H1 (cell line): ENCODE measurements at regions not wholly inside any gene's neighbourhood (a gene's known extent, or its start where the extent isn't known, plus 50 kb on each side); places are given as distances from the start of the nearest gene placed in this dataset.

ENCODE experiments used
- CTCF ChIA-PET: fragments of 300-600 bp; sonication (Branson Sonifier 250); formaldehyde crosslinking; loops from one replicate; lab custom pipeline; 2021; ENCODE audit not compliant: partially characterized antibody; lab: Charles Lee
- POLR2A ChIA-PET: fragments of 300-600 bp; sonication (Branson Sonifier 250); formaldehyde crosslinking; loops from one replicate; lab custom pipeline; 2021; ENCODE audit warnings: inconsistent platforms; ENCODE audit not compliant: partially characterized antibody; lab: Charles Lee
- DNase-seq, 2 experiments: peaks; one replicate each; pipeline versions ENCODE4 v3.0.0 to v3.0.0-alpha.2; 2010 to 2022; ENCODE audit warnings: low spot score in 2 of 2, low read depth in 1 of 2, mixed read lengths in 1 of 2
- FAIRE-seq: peaks from 2 replicates; lab custom pipeline; 2011; peaks lifted over from hg19 to GRCh38; lab: Jason Lieb, UNC
- H2AFZ ChIP-seq: 2 replicates; pipeline ENCODE4 v1.8.1; 2012; ENCODE audit warnings: low read length, inconsistent platforms
- H2AK5ac ChIP-seq: 2 replicates; pipeline ENCODE4 v1.6.1; 2013; ENCODE audit warnings: low read depth, low read length
- H2BK120ac ChIP-seq: replicated peaks from 2 replicates; pipeline ENCODE3; 2013; ENCODE audit warnings: low read depth, low read length, inconsistent platforms
- H2BK12ac ChIP-seq: 2 replicates; pipeline ENCODE4 v1.6.1; 2013; ENCODE audit warnings: low read depth, low read length
- H2BK15ac ChIP-seq: 2 replicates; pipeline ENCODE4 v1.6.1; 2013; ENCODE audit warnings: low read length
- H2BK20ac ChIP-seq: 2 replicates; pipeline ENCODE4 v1.6.1; 2013; ENCODE audit warnings: low read length
- H2BK5ac ChIP-seq: 2 replicates; pipeline ENCODE4 v1.6.1; 2013; ENCODE audit warnings: low read depth, low read length
- H3K14ac ChIP-seq: 2 replicates; pipeline ENCODE4 v1.6.1; 2013; ENCODE audit warnings: inconsistent platforms; ENCODE audit not compliant: insufficient read length
- H3K18ac ChIP-seq: 2 replicates; pipeline ENCODE4 v1.6.1; 2013; ENCODE audit warnings: low read length; ENCODE audit errors: extremely low read depth
- H3K23ac ChIP-seq: 2 replicates; pipeline ENCODE4 v1.6.1; 2013; ENCODE audit warnings: inconsistent platforms; ENCODE audit not compliant: insufficient read length
- H3K23me2 ChIP-seq: 2 replicates; pipeline ENCODE4 v1.6.1; 2013; ENCODE audit warnings: low read depth, low read length
- H3K27ac ChIP-seq: 2 replicates; pipeline ENCODE4 v1.6.1; 2011; ENCODE audit warnings: low read depth, low read length, inconsistent platforms
- H3K27me3 ChIP-seq, 4 experiments: replicated peaks in 1 of 4; 1 replicate in 1 of 4; 2 replicates in 3 of 4; pipeline versions ENCODE4 v1.6.1 to v1.8.1; 2011 to 2013; ENCODE audit warnings: low read length in 3 of 4, mild to moderate bottlenecking in 3 of 4, inconsistent platforms in 2 of 4, mixed read lengths in 2 of 4, moderate library complexity in 1 of 4; ENCODE audit not compliant: control insufficient read depth in 3 of 4, insufficient read depth in 3 of 4; ENCODE audit errors: extremely low read depth in 1 of 4
- H3K36me3 ChIP-seq, 4 experiments: 2 replicates each; pipeline versions ENCODE4 v1.6.1 to v1.8.1; 2011 to 2013; ENCODE audit warnings: mild to moderate bottlenecking in 4 of 4, low read length in 3 of 4, moderate library complexity in 2 of 4, control low read depth in 1 of 4, inconsistent platforms in 1 of 4; ENCODE audit not compliant: insufficient read depth in 4 of 4, control insufficient read depth in 2 of 4
- H3K4ac ChIP-seq: replicated peaks from 2 replicates; pipeline ENCODE3; 2013; ENCODE audit warnings: low read length, low read depth, mixed read lengths, inconsistent platforms; ENCODE audit not compliant: insufficient read length
- H3K4me1 ChIP-seq, 4 experiments: replicated peaks in 1 of 4; 1 replicate in 1 of 4; 2 replicates in 3 of 4; pipeline versions ENCODE4 v1.6.1 to v1.8.1; 2011 to 2013; ENCODE audit warnings: low read length in 3 of 4, inconsistent platforms in 2 of 4, mixed read lengths in 1 of 4; ENCODE audit not compliant: insufficient read depth in 4 of 4, control insufficient read depth in 3 of 4
- H3K4me2 ChIP-seq, 2 experiments: 2 replicates each; pipeline versions ENCODE4 v1.6.1 to v1.8.1; 2011 to 2013; ENCODE audit warnings: low read depth in 2 of 2, low read length in 2 of 2, control low read depth in 1 of 2, inconsistent platforms in 1 of 2, mild to moderate bottlenecking in 1 of 2; ENCODE audit not compliant: insufficient read depth in 1 of 2
- H3K4me3 ChIP-seq, 4 experiments: fragments of 200-600, 300-600 bp in 1 of 4; sonication (generic), shearing (Covaris generic), sonication (Bioruptor Twin) in 1 of 4; 2 replicates each; pipeline versions ENCODE4 v1.5.1 to v1.8.1; 2011 to 2016; ENCODE audit warnings: low read length in 4 of 4, low read depth in 3 of 4, control low read depth in 2 of 4, inconsistent platforms in 2 of 4, mild to moderate bottlenecking in 2 of 4, mixed read lengths in 1 of 4, moderate library complexity in 1 of 4; ENCODE audit not compliant: insufficient read depth in 2 of 4; ENCODE audit errors: extremely low read depth in 1 of 4
- H3K56ac ChIP-seq: replicated peaks from 2 replicates; pipeline ENCODE3; 2013; ENCODE audit warnings: low read depth, mild to moderate bottlenecking, mixed read lengths, low read length, inconsistent platforms; ENCODE audit not compliant: insufficient read length
- H3K79me1 ChIP-seq: 2 replicates; pipeline ENCODE4 v1.6.1; 2013; ENCODE audit warnings: low read depth, low read length, control low read depth
- H3K79me2 ChIP-seq, 2 experiments: 2 replicates each; pipeline versions ENCODE4 v1.6.1 to v1.8.1; 2012 to 2013; ENCODE audit warnings: low read length in 2 of 2, mild to moderate bottlenecking in 2 of 2, inconsistent platforms in 1 of 2; ENCODE audit not compliant: insufficient read depth in 2 of 2, control insufficient read depth in 1 of 2
- H3K9ac ChIP-seq, 4 experiments: replicated peaks in 1 of 4; 1 replicate in 1 of 4; 2 replicates in 3 of 4; pipeline versions ENCODE4 v1.6.1 to v1.8.1; 2011 to 2013; ENCODE audit warnings: low read depth in 3 of 4, low read length in 3 of 4, control low read depth in 2 of 4, mild to moderate bottlenecking in 2 of 4, moderate library complexity in 2 of 4, inconsistent platforms in 1 of 4; ENCODE audit errors: extremely low read depth in 1 of 4
- H3K9me3 ChIP-seq, 2 experiments: 2 replicates each; pipeline versions ENCODE4 v1.6.1 to v1.8.1; 2012 to 2013; ENCODE audit warnings: mild to moderate bottlenecking in 2 of 2, moderate library complexity in 2 of 2, control low read depth in 1 of 2, inconsistent platforms in 1 of 2, low read depth in 1 of 2, low read length in 1 of 2, mixed read lengths in 1 of 2; ENCODE audit not compliant: insufficient read depth in 2 of 2
- H4K20me1 ChIP-seq, 2 experiments: replicated peaks in 1 of 2; 2 replicates each; pipeline versions ENCODE3 to v1.8.1; 2011 to 2013; ENCODE audit warnings: inconsistent platforms in 2 of 2, low read length in 2 of 2, mild to moderate bottlenecking in 1 of 2; ENCODE audit not compliant: insufficient read depth in 2 of 2, control insufficient read depth in 1 of 2
- H4K5ac ChIP-seq: 2 replicates; pipeline ENCODE4 v1.6.1; 2013; ENCODE audit warnings: low read length, low read depth, mixed read lengths, inconsistent platforms; ENCODE audit not compliant: insufficient read length
- H4K8ac ChIP-seq: 2 replicates; pipeline ENCODE4 v1.8.0; 2013; ENCODE audit warnings: mild to moderate bottlenecking, moderate library complexity, low read length, inconsistent platforms; ENCODE audit not compliant: insufficient read depth; ENCODE audit errors: extremely low read depth
- H4K91ac ChIP-seq: replicated peaks from 2 replicates; pipeline ENCODE3; 2013; ENCODE audit warnings: low read length, mixed read lengths, inconsistent platforms; ENCODE audit not compliant: insufficient read length
- CBX8 ChIP-seq: fragments of 300-800, 300-1000 bp; sonication (generic); IDR thresholded peaks from 2 replicates; pipeline ENCODE4 v1.7.1; 2016; ENCODE audit warnings: low read depth, low read length, borderline replicate concordance
- CEBPB ChIP-seq: IDR thresholded peaks from 2 replicates; pipeline ENCODE4 v1.6.1; 2012; ENCODE audit warnings: low read depth, low read length
- CHD1 ChIP-seq: IDR thresholded peaks from 2 replicates; pipeline ENCODE4 v1.6.1; 2012; ENCODE audit warnings: low read depth, low read length, improper control_type of control experiment
- CTBP2 ChIP-seq: IDR thresholded peaks from 2 replicates; pipeline ENCODE4 v1.7.0; 2011; ENCODE audit warnings: borderline replicate concordance, mild to moderate bottlenecking, moderate library complexity, mixed read lengths, low read length; ENCODE audit not compliant: insufficient read depth, insufficient read length
- HDAC2 ChIP-seq, 2 experiments: fragments of 300-600 bp in 1 of 2; sonication (generic) in 1 of 2; IDR thresholded peaks; 2 replicates each; pipeline ENCODE4 v1.6.1; 2011 to 2012; ENCODE audit warnings: low read depth in 2 of 2, low read length in 2 of 2, mild to moderate bottlenecking in 2 of 2, moderate library complexity in 2 of 2, borderline replicate concordance in 1 of 2, inconsistent platforms in 1 of 2
- JUND ChIP-seq: IDR thresholded peaks from 2 replicates; pipeline ENCODE4 v1.6.1; 2011; ENCODE audit warnings: mild to moderate bottlenecking, improper control_type of control experiment, low read length
- PHF8 ChIP-seq: fragments of 200-600 bp; sonication (generic); conservative IDR thresholded peaks from 2 replicates; pipeline ENCODE4 v1.7.1; 2012; ENCODE audit warnings: low read depth, mild to moderate bottlenecking, inconsistent platforms, low read length, moderate library complexity
- RFX5 ChIP-seq: IDR thresholded peaks from 2 replicates; pipeline ENCODE4 v1.6.1; 2011; ENCODE audit warnings: low read depth, low read length, improper control_type of control experiment, borderline replicate concordance
- SP1 ChIP-seq: IDR thresholded peaks from 2 replicates; pipeline ENCODE4 v1.6.1; 2011; ENCODE audit warnings: low read depth, low read length
- TEAD4 ChIP-seq: IDR thresholded peaks from 2 replicates; pipeline ENCODE4 v1.6.1; 2012; ENCODE audit warnings: low read depth, low read length, inconsistent platforms, mixed read lengths
- WGBS, 2 experiments: shearing (Covaris generic) in 1 of 2; methylation state at CpG; one replicate each; pipeline versions ENCODE4 v1.1.6 to v1.1.7; 2013 to 2015; ENCODE audit warnings: low lambda C conversion rate in 2 of 2, mixed read lengths in 2 of 2, inconsistent platforms in 1 of 2, low coverage in 1 of 2, missing lambda C conversion rate in 1 of 2; ENCODE audit not compliant: insufficient replicate concordance in 2 of 2, insufficient coverage in 1 of 2, insufficient read length in 1 of 2; ENCODE audit errors: extremely low coverage in 1 of 2, missing lambda C conversion rate in 1 of 2; 5-methylcytosine and 5-hydroxymethylcytosine counted together
- TF ChIP-seq, protein P1 (sequence below): IDR thresholded peaks from 2 replicates; pipeline ENCODE4 v1.6.1; 2012; ENCODE audit warnings: low read length, inconsistent platforms

DNA sequence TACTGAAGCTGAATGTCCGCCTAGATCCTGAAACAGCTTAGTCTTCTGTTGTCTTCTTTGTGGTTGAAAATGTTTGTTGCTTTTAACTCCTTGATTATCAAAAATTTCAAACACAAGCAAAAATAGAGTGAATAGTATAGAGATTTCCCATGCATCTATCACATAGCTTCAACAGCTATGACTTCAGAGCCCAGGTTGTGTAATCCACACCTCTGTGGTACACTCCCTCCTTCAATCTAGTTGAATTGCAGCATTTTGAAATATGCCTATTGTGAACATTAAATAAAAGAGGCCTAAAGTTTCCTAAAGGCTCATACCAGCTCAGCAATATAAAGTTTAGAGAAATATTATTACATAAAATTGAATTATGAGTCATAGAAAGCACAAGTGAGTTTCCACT, 204.7 kb upstream of the HDAC9 start:
- Histone ChIP-seq H4K8ac (no peak overlapping the region), H3K14ac (no peak overlapping the region), H3K4me1 (no peaks in the 10 kb centered on the region), H3K4me3 (no peak overlapping the region), H3K4ac (no peak overlapping the region), H2AK5ac (no peak overlapping the region), H3K36me3 (no peaks in the 10 kb centered on the region), H3K9me3 (no peaks in the 10 kb centered on the region), H2BK20ac (no peak overlapping the region), H2BK5ac (no peak overlapping the region), H3K4me2 (no peak overlapping the region), H4K20me1 (no peaks in the 10 kb centered on the region), H4K91ac (no peak overlapping the region), H3K79me2 (no peaks in the 10 kb centered on the region), H3K23me2 (no peaks in the 10 kb centered on the region), H3K56ac (no peak overlapping the region), H3K27ac (no peak overlapping the region), H2BK15ac (no peak overlapping the region), H3K18ac (no peak overlapping the region), H3K27me3 (no peaks in the 10 kb centered on the region), H2BK120ac (no peak overlapping the region), H3K23ac (no peak overlapping the region), H2AFZ (no peak overlapping the region), H2BK12ac (no peak overlapping the region), H3K9ac (no peak overlapping the region), H4K5ac (no peak overlapping the region), H3K79me1 (no peaks in the 10 kb centered on the region)
- no peak for DNase-seq
- no peak for TF ChIP-seq CBX8
- TF ChIP-seq, protein P1, sequence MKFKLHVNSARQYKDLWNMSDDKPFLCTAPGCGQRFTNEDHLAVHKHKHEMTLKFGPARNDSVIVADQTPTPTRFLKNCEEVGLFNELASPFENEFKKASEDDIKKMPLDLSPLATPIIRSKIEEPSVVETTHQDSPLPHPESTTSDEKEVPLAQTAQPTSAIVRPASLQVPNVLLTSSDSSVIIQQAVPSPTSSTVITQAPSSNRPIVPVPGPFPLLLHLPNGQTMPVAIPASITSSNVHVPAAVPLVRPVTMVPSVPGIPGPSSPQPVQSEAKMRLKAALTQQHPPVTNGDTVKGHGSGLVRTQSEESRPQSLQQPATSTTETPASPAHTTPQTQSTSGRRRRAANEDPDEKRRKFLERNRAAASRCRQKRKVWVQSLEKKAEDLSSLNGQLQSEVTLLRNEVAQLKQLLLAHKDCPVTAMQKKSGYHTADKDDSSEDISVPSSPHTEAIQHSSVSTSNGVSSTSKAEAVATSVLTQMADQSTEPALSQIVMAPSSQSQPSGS = no peak
- TF ChIP-seq CTBP2 = no peak
- TF ChIP-seq CEBPB = no peak
- TF ChIP-seq CHD1 = no peak
- no peak for TF ChIP-seq HDAC2 (IDR thresholded peaks at IDR 0.05; ENCODE audit: borderline replicate concordance in 1 of 2, low read depth in 2 of 2, low read length in 2 of 2)
- TF ChIP-seq SP1 = no peak
- TF ChIP-seq RFX5 = no peak
- no peak for TF ChIP-seq PHF8
- no peak for TF ChIP-seq JUND
- no peak for TF ChIP-seq TEAD4
- no peak for FAIRE-seq
- WGBS, 2 experiments = 89% methylated on average over 1 of the region's 1 CpG; no CpG with 5 or more reads in 1 of the 2 experiments
- ChIA-PET POLR2A (no interaction called here), CTCF (interaction anchor here (1.2 kb wide), 1 partner anchor 29 kb away, joined by 7 read pairs; no protein-coding TSS in a partner anchor)
